ENCODE measurements at regions not wholly inside any gene's neighbourhood (a gene's known extent, or its start where the extent isn't known, plus 50 kb on each side); places are given as distances from the start of the nearest gene placed in this dataset.

- TF ChIP-seq, protein P1, sequence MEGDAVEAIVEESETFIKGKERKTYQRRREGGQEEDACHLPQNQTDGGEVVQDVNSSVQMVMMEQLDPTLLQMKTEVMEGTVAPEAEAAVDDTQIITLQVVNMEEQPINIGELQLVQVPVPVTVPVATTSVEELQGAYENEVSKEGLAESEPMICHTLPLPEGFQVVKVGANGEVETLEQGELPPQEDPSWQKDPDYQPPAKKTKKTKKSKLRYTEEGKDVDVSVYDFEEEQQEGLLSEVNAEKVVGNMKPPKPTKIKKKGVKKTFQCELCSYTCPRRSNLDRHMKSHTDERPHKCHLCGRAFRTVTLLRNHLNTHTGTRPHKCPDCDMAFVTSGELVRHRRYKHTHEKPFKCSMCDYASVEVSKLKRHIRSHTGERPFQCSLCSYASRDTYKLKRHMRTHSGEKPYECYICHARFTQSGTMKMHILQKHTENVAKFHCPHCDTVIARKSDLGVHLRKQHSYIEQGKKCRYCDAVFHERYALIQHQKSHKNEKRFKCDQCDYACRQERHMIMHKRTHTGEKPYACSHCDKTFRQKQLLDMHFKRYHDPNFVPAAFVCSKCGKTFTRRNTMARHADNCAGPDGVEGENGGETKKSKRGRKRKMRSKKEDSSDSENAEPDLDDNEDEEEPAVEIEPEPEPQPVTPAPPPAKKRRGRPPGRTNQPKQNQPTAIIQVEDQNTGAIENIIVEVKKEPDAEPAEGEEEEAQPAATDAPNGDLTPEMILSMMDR (IDR thresholded peaks at IDR 0.05; ENCODE audit: insufficient read depth, low read length, missing control alignments): no peak
- ChIA-PET POLR2A (no interaction called here), CTCF (no interaction called here)
- H3K4me3 ChIP-seq (ENCODE audit: low read depth, low read length): no peak overlapping the region
- DNase-seq (ENCODE audit: low read depth, low spot score): no peak
These were observed 1005.4 kb downstream of the GRIK2 start for GRCh38 chr6:102398788-102399390.

DNA sequence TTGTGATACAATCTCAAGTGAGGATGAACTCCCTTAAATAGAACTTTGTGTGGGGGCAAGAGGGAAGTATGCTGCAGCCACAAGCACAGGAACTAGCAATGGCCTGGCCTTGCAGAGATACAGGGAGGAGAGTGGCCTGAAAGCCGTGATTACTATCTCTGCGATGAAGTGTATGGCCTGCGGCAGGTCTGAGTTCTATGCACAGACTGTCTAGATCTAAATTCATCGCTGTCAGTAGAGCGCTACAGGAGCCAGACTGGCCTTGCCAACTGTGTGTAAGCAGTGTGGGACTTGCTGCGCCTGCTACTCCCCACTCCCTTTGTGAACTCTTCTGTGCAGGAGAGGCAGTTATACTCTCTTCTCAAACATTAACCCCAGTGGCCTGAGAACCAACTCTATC is 997.0 kb downstream of the GRIK2 start:
- H3K4me3 ChIP-seq (ENCODE audit: low read depth, low read length): no peak overlapping the region
- CTCF ChIA-PET: no interaction called here
- TF ChIP-seq, protein P1 (IDR thresholded peaks at IDR 0.05; ENCODE audit: insufficient read depth, low read length, missing control alignments): no peak
- POLR2A ChIA-PET: no interaction called here
- no peak for DNase-seq (ENCODE audit: low read depth, low spot score)

GRCh38 chr6:102389994-102390393 is 996.5 kb downstream of the GRIK2 start:
- DNase-seq (ENCODE audit: low read depth, low spot score): no peak
- H3K4me3 ChIP-seq (ENCODE audit: low read depth, low read length): no peak overlapping the region
- CTCF ChIA-PET: no interaction called here
- POLR2A ChIA-PET: no interaction called here
- TF ChIP-seq, protein P1 (IDR thresholded peaks at IDR 0.05; ENCODE audit: insufficient read depth, low read length, missing control alignments): no peak

DNA sequence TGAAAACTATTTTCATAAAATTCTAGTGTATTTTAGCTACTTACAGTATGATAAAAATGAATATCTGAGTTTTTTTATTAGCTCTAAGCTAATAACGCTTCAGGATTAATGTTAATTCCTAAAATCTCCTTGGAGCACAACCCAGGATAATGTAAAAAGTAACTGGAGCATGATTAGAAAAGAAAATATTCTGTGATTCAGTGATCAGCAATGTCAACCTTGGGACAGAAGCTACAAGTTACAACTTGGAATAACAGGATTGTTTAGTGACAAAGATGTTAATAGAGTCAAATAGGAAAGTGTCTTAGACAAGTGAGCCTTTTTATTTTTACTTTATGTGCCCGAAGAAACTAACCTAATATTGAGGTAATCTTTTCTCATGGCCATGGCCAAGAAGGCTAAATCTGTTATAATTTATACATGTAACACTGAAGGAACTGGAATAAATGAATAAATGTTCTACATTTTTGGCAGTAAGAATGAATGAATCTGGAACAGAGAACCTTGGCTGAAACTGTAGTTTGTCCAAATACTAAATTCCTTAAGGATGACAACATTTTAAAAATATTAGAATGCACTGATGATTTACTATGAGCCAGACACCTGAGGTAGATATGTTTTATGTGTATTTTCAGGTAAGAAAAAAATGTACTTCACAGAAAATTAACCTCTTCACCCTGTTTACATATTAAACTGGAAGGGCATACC is 994.0 kb downstream of the GRIK2 start:
- TF ChIP-seq, protein P1 (IDR thresholded peaks at IDR 0.05; ENCODE audit: insufficient read depth, low read length, missing control alignments): no peak
- ChIA-PET CTCF (no interaction called here), POLR2A (no interaction called here)
- no peak for DNase-seq (ENCODE audit: low read depth, low spot score)
- no peak overlapping the region for H3K4me3 ChIP-seq (ENCODE audit: low read depth, low read length)

- CTCF ChIA-PET: no interaction called here
- TF ChIP-seq, protein P1 (IDR thresholded peaks at IDR 0.05; ENCODE audit: insufficient read depth, low read length, missing control alignments): no peak
These were observed 987.7 kb downstream of the GRIK2 start for GRCh38 chr6:102381203-102381602.

GRCh38 chr6:102356170-102356569 is 962.7 kb downstream of the GRIK2 start:
- ChIA-PET CTCF (no interaction called here), POLR2A (no interaction called here)
- TF ChIP-seq, protein P1 (IDR thresholded peaks at IDR 0.05; ENCODE audit: insufficient read depth, low read length, missing control alignments): no peak
- H3K4me3 ChIP-seq (ENCODE audit: low read depth, low read length): no peak overlapping the region
- DNase-seq (ENCODE audit: low read depth, low spot score): no peak

More at GRCh38 chr6:102381203-102381602, 987.7 kb downstream of the GRIK2 start:
- POLR2A ChIA-PET: no interaction called here
- no peak for DNase-seq (ENCODE audit: low read depth, low spot score)
- H3K4me3 ChIP-seq (ENCODE audit: low read depth, low read length): no peak overlapping the region
